Activated CD8-positive, alpha-beta T cell treated with anti-CD3 and anti-CD28 coated beads, Interleukin-2, amount 10 ng/mL, durations not matched to agents 7 days and 5 days (primary cell): ENCODE measurements at regions not wholly inside any gene's neighbourhood (a gene's known extent, or its start where the extent isn't known, plus 50 kb on each side); places are given as distances from the start of the nearest gene placed in this dataset. TPM values are rescaled to one million over a fixed set of nuclear protein-coding genes. Genes with fewer than 3 reads are reported as not detected.

Source experiments
- ATAC-seq: fragments of 150-1000 bp; cut with Tn5 transposase; one replicate; pipeline ENCODE4 v1.10.0; 2021; ENCODE audit warnings: moderate library complexity
- CTCF ChIA-PET: fragments of 350-600 bp; sonication (Branson Sonifier 250); formaldehyde crosslinking; loops from one replicate; lab custom pipeline; 2021; ENCODE audit warnings: antibody characterized with exemption; lab: Charles Lee
- POLR2A ChIA-PET: fragments of 350-600 bp; sonication (Branson Sonifier 250); formaldehyde crosslinking; loops from one replicate; lab custom pipeline; 2021; ENCODE audit warnings: antibody characterized with exemption; lab: Charles Lee
- DNase-seq: peaks from one replicate; pipeline ENCODE4 v3.0.0-alpha.2; 2020
- H3K27ac Mint-ChIP-seq: one replicate; pipeline ENCODE4 v1.8.0; 2021; ENCODE audit warnings: mild to moderate bottlenecking, mixed read lengths
- H3K27me3 Mint-ChIP-seq: one replicate; pipeline ENCODE4 v1.8.0; 2021; ENCODE audit warnings: low read depth, mixed read lengths
- H3K36me3 Mint-ChIP-seq: one replicate; pipeline ENCODE4 v1.8.0; 2021; ENCODE audit warnings: low read depth, mixed read lengths
- H3K4me1 Mint-ChIP-seq: one replicate; pipeline ENCODE4 v1.8.0; 2021; ENCODE audit warnings: low read depth, mixed read lengths
- H3K4me3 Mint-ChIP-seq: one replicate; pipeline ENCODE4 v1.8.0; 2021; ENCODE audit warnings: mild to moderate bottlenecking, mixed read lengths
- H3K9me3 Mint-ChIP-seq: one replicate; pipeline ENCODE4 v1.8.0; 2022; ENCODE audit warnings: mixed read lengths; ENCODE audit not compliant: insufficient read depth
- microRNA-seq: library from miRNA; unstranded; fragments of <30 nt; microRNA quantifications from one replicate; pipeline ENCODE4 v1.2.0, GENCODE V29; 2022

- DNase-seq (no peak), ATAC-seq (no peak)
- ChIA-PET CTCF (interaction anchor here (0.7 to 4.3 kb wide), 81 partner anchors 8 to 1083 kb away, joined by 3 to 97 read pairs (median 4); partner anchors contain the start of gene AGPS), POLR2A (interaction anchor here (1.8 kb wide), 1 partner anchor 117 kb away, joined by 5 read pairs; the partner anchor contains the start of gene NFE2L2)
- Mint-ChIP-seq H3K36me3 (no peaks in the 10 kb centered on the region), H3K27me3 (peaks cover 42% of the 10 kb centered on the region), H3K4me1 (peaks cover 13% of the 10 kb centered on the region), H3K9me3 (no peaks in the 10 kb centered on the region), H3K4me3 (peak overlapping the region; percentile 76), H3K27ac (no peak overlapping the region)
These were observed 64.7 kb upstream of the HNRNPA3 start for GRCh38 chr2:177147834-177148445.

- Mint-ChIP-seq H3K27me3 (peaks cover 42% of the 10 kb centered on the region), H3K27ac (peak overlapping the region; percentile 53), H3K4me1 (peaks cover 13% of the 10 kb centered on the region), H3K9me3 (no peaks in the 10 kb centered on the region), H3K4me3 (peak overlapping the region; percentile 76), H3K36me3 (no peaks in the 10 kb centered on the region)
- DNase-seq = peak; percentile 83
- CTCF ChIA-PET = interaction anchor here (0.7 to 4.3 kb wide), 92 partner anchors 7 to 1084 kb away, joined by 3 to 97 read pairs (median 4); partner anchors contain the start of gene AGPS
- POLR2A ChIA-PET = interaction anchor here (1.4 to 1.8 kb wide), 2 partner anchors 116 to 244 kb away, joined by 3 to 5 read pairs; partner anchors contain the start of genes AGPS and NFE2L2
- ATAC-seq = peak; percentile 96
These were observed 64.0 kb upstream of the HNRNPA3 start for GRCh38 chr2:177148477-177149154.

DNA sequence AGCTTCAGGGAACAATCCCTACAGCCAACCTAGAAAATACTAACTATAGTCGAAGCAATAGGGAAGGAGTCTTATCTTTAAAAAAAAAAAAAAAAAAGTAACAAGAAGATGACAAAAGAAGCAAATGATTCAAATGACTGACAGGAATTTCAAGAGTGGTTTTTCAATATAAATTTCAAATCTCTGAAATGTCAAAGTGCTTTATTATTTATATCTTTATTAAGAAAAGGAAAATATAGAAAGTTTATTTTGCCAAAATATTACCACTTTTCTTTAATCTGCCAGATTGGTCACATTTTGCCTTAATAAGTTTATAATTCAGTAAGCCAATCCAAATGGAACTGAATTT lies 63.5 kb upstream of the HNRNPA3 start:
- POLR2A ChIA-PET = interaction anchor here (1.4 to 1.8 kb wide), 2 partner anchors 115 to 243 kb away, joined by 3 to 5 read pairs; partner anchors contain the start of genes AGPS and NFE2L2
- no peak overlapping the region for H3K27ac Mint-ChIP-seq

DNA sequence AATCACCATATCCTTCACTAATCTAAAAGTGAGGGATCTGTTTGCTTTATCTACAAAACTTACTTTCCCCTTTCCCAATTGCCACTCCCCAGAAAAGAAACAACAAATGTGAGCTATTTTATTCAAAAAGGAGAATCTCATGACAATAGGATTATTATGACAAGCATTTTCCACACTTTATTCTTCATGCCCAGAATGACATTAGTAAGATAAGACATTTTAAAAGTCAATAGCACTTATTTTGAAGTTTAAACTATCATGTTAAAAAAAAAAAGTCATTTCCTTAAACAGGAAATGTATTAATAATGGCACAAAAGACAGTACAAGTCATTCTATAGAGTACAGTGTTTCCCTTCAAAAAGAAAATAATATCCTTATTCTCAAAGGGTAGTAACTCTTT lies 58.8 kb upstream of the HNRNPA3 start:
- no peak overlapping the region for H3K27ac Mint-ChIP-seq
- ATAC-seq = no peak

More for the DNA sequence above, 63.5 kb upstream of the HNRNPA3 start:
- Mint-ChIP-seq H3K9me3 (no peaks in the 10 kb centered on the region), H3K4me1 (peaks cover 16% of the 10 kb centered on the region), H3K4me3 (peak overlapping the region; percentile 76), H3K27me3 (peaks cover 39% of the 10 kb centered on the region), H3K36me3 (no peaks in the 10 kb centered on the region)
- CTCF ChIA-PET = interaction anchor here (0.7 to 4.3 kb wide), 71 partner anchors 9 to 1022 kb away, joined by 3 to 97 read pairs (median 5); partner anchors contain the start of gene AGPS
- ATAC-seq (no peak), DNase-seq (no peak)

GRCh38 chr2:177154809-177155208 lies 57.8 kb upstream of the HNRNPA3 start:
- Mint-ChIP-seq H3K4me1 (peaks cover 3% of the 10 kb centered on the region), H3K4me3 (no peak overlapping the region), H3K27ac (no peak overlapping the region), H3K9me3 (no peaks in the 10 kb centered on the region), H3K36me3 (no peaks in the 10 kb centered on the region), H3K27me3 (peaks cover 19% of the 10 kb centered on the region)
- ChIA-PET CTCF (interaction anchor here (4.6 kb wide), 1 partner anchor 11 kb away, joined by 38 read pairs; no protein-coding TSS in a partner anchor), POLR2A (no interaction called here)
- DNase-seq = no peak
- ATAC-seq = no peak

More for the DNA sequence above, 58.8 kb upstream of the HNRNPA3 start:
- CTCF ChIA-PET = interaction anchor here (4.6 kb wide), 1 partner anchor 12 kb away, joined by 38 read pairs; no protein-coding TSS in a partner anchor
- DNase-seq = no peak
- H3K36me3 Mint-ChIP-seq = no peaks in the 10 kb centered on the region
- POLR2A ChIA-PET = no interaction called here
- H3K4me1 Mint-ChIP-seq = peaks cover 3% of the 10 kb centered on the region
- no peak overlapping the region for H3K4me3 Mint-ChIP-seq
- H3K9me3 Mint-ChIP-seq = no peaks in the 10 kb centered on the region
- peaks cover 24% of the 10 kb centered on the region for H3K27me3 Mint-ChIP-seq

DNA sequence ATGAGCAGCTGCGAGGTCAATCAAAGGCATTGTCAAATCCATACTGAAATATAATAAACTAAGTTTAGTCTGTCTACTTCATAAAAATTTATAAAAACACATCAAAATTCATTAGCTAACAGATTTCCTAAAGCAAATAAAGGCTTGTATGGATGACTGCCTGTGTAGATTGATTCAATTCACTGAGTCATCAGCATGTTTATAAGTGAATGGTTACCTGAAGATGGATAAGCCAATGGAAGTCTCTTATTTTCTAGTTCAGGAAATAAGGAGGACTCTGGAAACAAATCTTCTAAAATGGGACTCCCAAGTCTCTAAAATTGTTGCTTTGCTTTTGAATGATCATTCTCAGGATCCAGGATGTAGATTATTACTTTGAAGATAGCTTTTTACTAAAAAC lies 57.0 kb upstream of the HNRNPA3 start:
- Mint-ChIP-seq H3K4me1 (peaks cover 3% of the 10 kb centered on the region), H3K27ac (no peak overlapping the region), H3K36me3 (no peaks in the 10 kb centered on the region), H3K9me3 (no peaks in the 10 kb centered on the region), H3K4me3 (no peak overlapping the region), H3K27me3 (peaks cover 18% of the 10 kb centered on the region)
- ATAC-seq (no peak), DNase-seq (no peak)
- POLR2A ChIA-PET = no interaction called here
- CTCF ChIA-PET = interaction anchor here (0.7 to 4.6 kb wide), 4 partner anchors 8 to 1028 kb away, joined by 3 to 38 read pairs (median 4); no protein-coding TSS in a partner anchor

- DNase-seq (peak; percentile 56), ATAC-seq (peak; percentile 37)
- H3K9me3 Mint-ChIP-seq = no peaks in the 10 kb centered on the region
- H3K36me3 Mint-ChIP-seq = no peaks in the 10 kb centered on the region
- CTCF ChIA-PET = interaction anchor here (0.6 to 7.7 kb wide), 20 partner anchors 8 to 1035 kb away, joined by 3 to 97 read pairs (median 4); partner anchors contain the start of gene NFE2L2
- H3K27me3 Mint-ChIP-seq = peaks cover 10% of the 10 kb centered on the region
- no peak overlapping the region for H3K4me3 Mint-ChIP-seq
- POLR2A ChIA-PET = no interaction called here
- no peak overlapping the region for H3K27ac Mint-ChIP-seq
- peaks cover 15% of the 10 kb centered on the region for H3K4me1 Mint-ChIP-seq
These were observed 50.7 kb upstream of the HNRNPA3 start for GRCh38 chr2:177161741-177162460.

Small RNA genes lying in the stretch of these regions (microRNA-seq; reads per million reads assigned to microRNA genes)
- not detected for gene MIR1246
